Frontal cortex (tissue), 4 donors: ENCODE measurements at regions not wholly inside any gene's neighbourhood (a gene's known extent, or its start where the extent isn't known, plus 50 kb on each side); places are given as distances from the start of the nearest gene placed in this dataset. TPM values are rescaled to one million over a fixed set of nuclear protein-coding genes. Genes with fewer than 3 reads are reported as not detected.

Experiments
- DNase-seq, 2 donors: peaks; one replicate each; pipeline ENCODE4 v3.0.0; 2012; ENCODE audit warnings: low spot score in 2 of 2
- FAIRE-seq: peaks from 2 replicates; lab custom pipeline; 2012; peaks lifted over from hg19 to GRCh38; lab: Jason Lieb, UNC
- small RNA-seq: library from RNA; depleted of rRNA; stranded (forward); fragments of <200 nt; gene quantifications from one replicate; pipeline ENCODE3, GENCODE V24; 2014
- donor health status: control.
- donor health status: control.
- donor health status: control.

DNA sequence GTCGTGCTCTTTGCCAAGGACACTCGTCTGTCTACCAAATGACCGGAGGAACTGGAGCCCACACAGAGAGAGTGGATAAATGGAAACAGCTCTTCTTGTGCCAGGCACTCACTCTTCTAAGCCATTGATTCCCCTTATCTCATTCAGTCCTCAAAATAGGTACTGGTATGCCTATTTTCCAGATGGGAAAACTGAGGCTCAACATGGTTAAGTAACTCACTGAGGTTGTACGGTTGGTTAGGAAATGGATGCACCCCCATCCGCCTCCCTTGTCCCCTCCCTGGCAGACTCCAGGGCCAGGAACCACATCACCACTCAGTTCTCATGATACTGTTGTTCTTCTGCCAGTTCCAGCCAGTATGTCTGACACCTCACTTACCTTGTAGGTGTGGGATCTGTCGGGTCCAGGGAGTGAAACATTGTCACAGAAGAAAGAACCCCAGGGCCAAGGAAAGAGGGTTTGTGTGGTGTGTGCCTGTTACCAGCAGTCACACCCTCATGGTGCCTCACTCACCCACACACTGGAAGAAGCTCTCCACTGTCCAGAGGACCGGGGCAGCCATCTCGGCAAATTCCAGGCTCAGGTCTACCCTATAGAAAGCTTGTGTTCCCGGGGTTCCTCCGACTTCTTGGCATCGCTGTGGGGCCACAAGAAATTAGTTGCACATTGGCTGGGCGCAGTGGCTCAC is 58.8 kb upstream of the TARDBP start:
- no peak for DNase-seq
- FAIRE-seq = no peak

DNA sequence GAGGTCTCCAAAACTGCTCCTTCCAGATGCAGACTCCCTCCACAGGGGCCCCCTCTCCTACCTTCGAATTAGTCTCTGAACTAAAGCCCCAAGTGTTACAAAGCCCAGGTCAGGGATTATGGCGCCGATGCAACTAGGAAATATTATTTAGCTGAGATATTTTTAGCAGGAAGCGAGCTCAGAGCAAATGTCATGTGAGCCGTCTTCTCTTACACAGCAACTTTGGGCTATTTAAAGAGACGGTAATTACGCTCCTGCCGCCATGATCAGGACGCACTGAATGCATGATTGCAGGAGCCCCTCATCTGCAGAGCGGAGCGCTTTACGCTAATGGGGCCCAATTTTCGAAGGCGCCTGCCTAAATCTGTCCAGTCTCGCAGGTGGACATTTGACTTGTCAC is 55.3 kb upstream of the TARDBP start:
- FAIRE-seq (no peak), DNase-seq (no peak)

DNA sequence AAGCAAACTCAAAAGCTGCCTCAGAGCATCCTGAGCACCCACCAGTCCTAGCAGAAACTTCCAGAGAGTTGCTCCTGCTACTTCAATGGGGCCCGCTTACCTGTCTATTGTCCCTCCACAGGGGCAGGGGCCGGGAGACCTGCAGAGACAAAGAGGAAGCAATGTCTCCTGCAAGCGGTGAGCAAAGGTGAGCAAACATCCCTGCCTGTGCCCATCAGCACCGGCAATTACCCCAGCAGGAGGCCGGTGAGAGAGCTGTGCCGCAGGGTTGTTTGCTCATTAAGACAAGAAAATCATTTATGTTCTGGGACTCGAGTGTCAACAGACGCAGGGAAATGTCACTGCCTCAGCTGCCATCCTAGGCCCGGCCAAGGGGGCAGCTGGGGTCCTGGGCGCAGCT is 53.8 kb upstream of the TARDBP start:
- DNase-seq (no peak), FAIRE-seq (no peak)

DNA sequence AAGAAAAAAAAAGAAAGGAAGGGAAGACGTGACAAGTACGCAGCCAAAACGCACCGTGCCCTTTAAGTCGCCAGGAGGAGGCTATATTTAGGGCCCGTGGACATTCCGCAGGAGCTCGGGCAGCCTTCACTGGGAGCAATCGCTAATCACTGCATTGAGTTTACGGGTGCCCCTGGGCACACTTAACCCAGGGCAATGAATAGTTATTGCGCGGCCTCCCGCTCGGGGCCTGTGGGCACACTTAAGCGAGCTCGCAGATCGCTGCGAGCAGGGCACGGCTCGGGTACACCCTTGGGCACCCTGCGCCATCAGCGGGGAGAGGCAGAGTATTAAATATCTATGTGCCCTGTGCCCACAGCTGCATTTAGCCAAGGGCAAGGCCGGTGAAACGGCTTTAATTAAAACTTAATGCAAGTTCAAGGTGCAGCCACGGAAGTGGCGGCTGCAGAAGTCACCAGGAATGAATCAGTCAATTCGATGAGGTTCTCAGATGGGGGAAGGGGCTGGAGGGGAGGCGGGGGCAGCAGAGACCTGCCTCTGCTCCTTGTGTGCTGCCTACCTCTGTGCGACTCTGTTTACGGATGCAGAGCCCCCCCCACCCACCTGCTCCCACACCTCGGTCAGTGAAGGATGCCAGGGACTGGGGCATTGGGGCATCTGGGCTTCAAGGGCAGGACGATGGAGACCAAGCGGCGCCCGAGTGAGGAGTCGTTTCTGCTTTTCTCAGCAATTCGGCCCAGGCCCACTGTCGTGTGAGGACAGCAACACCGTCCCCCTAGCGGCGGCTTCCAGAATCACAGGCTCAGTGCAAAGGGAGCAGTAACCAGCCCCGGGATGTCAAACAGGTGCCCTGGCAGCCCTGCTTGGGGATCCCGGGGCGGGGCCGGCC is 51.8 kb upstream of the TARDBP start:
- DNase-seq = peak; percentile 54 to 83
- no peak for FAIRE-seq

DNA sequence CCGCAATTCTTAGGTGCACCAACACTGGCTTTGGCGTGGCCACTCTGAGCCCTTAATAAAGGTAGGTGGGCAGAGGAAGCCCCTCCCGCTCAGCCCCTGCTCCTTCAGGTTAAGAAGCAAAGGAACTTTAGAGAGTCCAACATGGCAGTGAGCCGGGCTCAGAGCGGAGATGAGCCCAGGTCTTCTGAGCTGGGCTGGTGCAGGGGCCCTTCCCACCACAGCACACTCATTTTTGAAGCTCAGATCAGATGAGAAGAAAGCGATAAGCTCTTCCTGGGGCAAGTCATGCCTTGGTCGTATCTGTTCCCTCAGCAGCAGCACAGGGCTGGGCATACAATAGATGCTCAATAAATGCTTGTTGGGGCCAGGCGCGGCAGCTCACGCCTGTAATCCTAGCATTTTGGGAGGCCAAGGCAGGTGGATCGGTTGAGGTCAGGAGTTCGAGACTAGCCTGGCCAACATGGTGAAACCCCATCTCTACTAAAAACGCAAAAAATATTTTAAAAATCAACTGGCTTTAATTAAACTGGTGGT is 51.1 kb upstream of the TARDBP start:
- FAIRE-seq = no peak

DNA sequence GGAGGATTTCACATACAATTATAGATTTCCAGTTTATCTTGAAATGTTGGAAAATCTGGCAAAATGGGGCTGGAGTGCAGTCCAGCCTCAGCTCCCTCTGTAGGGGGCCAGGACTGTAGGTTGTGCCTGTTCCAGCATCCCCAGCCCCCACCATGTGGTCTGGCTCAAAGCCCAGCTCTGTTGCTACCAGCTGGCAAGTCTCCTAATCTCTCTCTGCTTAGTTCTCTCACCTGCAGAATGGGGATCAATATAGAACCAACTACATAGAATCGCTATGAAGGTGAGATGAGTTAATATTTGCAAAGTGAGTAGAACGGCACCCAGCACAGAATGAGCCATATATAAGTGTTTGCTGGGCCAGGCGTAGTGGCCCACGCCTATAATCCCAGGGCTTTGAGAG is 50.0 kb upstream of the TARDBP start:
- no peak for DNase-seq

More for the DNA sequence above, 51.1 kb upstream of the TARDBP start:
- no peak for DNase-seq

More for the DNA sequence above, 50.0 kb upstream of the TARDBP start:
- no peak for FAIRE-seq

Small RNAs in the stretch of these regions (small RNA-seq; reads per million reads assigned to genes)
- gene HSPE1P24 = not detected
